ENCODE measurements at regions not wholly inside any gene's neighbourhood (a gene's known extent, or its start where the extent isn't known, plus 50 kb on each side); places are given as distances from the start of the nearest gene placed in this dataset.

DNA sequence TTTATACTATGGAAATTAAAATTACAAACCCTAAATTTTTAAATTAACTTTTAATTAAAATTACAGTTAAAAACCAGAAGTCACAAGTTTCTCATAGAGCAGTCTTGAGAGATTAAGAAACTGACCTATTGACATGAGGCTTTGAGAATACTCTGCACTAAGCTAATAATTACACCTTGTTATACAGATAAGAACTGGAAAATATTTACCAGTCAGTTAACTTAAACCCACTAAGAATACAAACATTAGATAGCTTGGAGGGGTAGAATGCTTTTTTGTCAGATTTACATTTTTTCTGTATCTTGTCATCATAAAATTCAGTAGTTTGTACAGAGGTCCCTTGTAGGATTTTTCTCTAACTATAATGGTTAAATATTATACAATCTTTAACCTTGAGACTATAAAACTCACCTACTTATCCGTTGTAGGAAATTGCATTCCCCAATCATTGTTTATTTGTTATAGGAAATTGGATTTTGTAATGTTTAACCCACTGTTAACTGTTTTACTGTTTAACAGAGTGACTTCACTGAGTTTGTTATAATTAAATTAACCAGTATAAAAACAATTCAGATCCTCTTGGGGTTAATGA, 219.7 kb upstream of the PKDCC start:
- no peak for DNase-seq

GRCh38 chr2:41829052-41829451, 218.8 kb upstream of the PKDCC start:
- DNase-seq: no peak

GRCh38 chr2:41830600-41830999, 217.2 kb upstream of the PKDCC start:
- DNase-seq: no peak

- no peak for DNase-seq
Observed at GRCh38 chr2:41832218-41832617, 215.6 kb upstream of the PKDCC start.

GRCh38 chr2:41835401-41835800, 212.4 kb upstream of the PKDCC start:
- DNase-seq: no peak

- no peak for DNase-seq
Observed at GRCh38 chr2:41836948-41837347, 210.9 kb upstream of the PKDCC start.

DNA sequence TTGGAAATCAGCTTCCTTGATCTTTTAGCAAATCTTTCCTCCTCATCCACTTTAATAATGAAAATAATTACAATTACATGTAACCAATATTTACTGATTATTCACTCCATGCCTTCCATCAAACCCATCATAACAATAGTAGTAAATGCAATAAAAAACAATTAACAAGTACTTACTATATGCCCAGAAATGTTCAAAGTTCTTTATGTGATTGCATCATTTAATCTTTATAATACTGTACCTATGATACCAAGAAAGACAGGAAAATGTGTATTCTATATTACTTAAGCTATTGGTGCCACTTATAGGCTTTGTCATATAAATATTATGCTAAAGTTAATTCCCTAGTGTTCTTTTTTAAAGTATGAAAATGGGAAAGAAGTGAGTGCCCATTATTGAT, 210.2 kb upstream of the PKDCC start:
- DNase-seq: no peak

DNA sequence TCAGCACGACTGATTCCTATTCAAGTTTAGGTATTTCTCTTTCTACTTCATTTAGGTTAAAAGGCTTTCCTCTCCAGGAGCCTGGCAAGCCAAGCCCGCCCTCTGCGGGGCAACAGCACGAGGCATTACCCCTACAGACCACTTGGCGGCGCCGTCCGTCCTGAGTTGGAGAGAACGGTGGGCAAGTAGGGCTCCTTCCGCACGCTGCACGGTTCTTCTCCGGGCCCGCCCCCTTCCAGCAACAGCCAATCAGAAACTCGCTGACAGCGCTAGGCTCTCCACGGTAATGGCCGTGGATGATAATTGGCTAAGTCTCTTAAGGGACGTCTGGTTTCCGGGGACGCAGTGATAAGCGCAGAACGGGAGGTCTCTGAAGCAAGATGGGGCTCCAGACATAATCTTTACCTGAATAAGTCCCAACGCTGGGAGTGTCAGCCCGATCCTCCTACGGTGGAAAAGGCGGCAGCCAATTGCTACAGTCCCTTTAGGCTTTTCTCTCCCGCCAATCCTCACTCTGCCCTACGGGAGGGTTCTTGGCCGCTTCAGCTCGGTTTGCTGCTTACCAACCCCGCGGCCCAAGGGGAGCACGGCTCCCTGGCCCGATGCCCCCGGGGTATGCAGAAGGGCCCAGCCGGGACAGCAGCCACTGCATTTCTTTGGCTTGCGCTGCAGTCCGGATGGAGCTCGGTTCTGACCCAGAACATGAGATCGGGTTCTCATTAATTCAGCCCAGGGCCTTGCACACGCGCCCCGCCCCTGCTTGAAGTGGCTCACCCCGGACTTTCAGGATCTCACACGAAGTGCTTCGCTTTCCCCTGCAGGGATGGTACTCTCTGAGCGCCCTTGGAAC, 206.9 kb upstream of the PKDCC start:
- DNase-seq: peak; percentile 93

- DNase-seq: no peak
Observed at GRCh38 chr2:41846962-41847361, 200.9 kb upstream of the PKDCC start.

- no peak for DNase-seq
Observed at GRCh38 chr2:41847744-41848441, 199.9 kb upstream of the PKDCC start.

DNA sequence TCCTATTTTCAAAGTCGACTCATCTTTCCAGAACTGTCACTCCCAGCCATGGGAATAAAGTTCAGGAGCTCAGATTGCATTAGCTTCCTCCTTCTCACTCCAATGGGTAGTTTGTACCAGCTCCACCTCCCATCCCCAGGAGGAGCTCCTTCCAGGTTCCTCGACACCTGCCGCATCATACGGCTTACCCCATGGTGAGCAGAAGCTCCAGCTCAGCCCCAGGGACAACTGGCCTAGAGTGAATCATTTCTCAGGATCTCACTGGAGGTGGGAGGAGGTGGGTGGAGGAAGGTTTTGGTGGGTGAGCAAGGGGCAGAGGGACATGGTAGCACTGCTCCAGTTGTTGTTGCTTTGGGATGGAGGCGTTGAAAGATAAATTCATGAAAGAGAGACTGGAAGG, 196.3 kb upstream of the PKDCC start:
- no peak for DNase-seq

- DNase-seq: no peak
Observed at GRCh38 chr2:41853427-41854191, 194.2 kb upstream of the PKDCC start.

DNA sequence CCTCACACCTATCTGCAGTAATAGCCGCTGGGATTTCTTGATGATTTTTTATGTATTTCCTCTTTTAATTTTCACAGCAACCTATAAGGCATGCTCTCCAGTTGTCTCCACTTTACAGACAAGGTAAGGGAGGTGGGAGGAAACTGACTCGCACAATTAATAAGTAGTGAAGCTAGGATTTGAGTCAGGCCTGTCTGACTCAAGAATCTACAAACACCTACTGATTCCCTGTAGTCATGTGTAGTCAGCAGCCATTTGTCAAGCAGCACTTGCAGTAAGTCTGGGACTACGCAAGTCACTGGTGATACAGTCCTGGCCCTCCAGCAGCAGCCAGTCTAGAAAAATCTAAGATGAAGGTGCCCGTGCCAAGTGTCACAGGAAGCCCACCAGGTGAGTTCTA, 193.6 kb upstream of the PKDCC start:
- no peak for DNase-seq

DNA sequence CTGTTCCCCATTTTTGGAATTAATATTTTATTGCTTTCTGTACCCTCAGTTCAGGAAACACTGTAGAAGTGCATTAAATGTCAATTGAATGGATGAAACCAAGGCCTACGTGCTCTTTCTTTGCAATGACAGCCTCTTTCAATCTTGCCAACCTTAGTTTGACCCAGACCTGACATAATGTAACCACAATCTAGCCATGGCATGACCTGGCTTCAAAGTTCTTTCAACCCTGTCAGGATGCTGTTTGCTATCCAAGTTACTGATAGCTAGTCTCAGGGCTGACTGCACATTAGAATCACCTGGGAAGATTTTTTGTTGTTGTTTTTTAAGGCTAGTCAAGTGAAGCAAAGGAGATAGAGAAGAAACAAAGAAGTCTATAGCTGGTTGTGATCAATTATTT, 190.9 kb upstream of the PKDCC start:
- DNase-seq: no peak

DNA sequence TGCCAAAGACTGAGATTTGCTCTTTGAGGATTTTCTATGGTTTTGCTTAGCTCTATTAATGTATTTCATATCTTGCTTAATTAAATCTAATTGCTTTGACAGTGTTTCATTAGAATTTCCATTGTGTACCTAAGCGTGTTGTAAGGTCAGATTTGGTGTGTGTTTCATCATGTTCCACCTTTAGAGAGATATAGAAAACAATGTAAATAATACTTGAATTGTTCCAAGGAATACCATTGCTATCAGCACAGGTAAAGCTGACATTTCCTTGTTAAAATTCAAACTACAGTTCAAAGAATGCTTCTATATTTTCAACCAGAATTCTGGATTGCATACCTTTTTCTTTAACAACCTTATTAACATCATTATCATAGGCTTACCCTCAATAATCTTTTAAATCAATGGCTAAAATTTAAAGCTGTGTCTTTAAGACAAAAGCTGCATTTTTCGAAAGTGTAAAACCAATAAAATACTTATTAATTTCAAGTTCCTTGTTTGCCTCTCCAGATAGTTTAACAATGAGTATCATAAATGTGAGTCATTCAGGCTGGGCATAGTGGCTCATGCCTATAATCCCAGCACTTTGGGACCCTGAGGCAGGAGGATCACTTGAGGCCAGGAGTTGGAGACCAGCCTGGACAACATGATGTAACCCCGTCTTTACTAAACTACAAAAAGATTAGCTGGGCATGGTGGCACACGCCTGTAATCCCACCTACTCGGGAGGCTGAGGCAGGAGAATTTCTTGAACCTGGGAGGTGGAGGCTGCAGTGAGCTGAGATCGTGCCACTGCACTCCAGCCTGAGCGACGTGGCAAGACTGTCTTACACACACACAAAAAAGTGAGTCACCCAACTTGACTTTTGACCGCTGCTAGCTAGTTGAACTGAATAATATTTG, 188.0 kb upstream of the PKDCC start:
- no peak for DNase-seq

GRCh38 chr2:41863062-41863461, 184.8 kb upstream of the PKDCC start:
- DNase-seq: no peak

GRCh38 chr2:41865263-41865662, 182.6 kb upstream of the PKDCC start:
- DNase-seq: no peak

DNA sequence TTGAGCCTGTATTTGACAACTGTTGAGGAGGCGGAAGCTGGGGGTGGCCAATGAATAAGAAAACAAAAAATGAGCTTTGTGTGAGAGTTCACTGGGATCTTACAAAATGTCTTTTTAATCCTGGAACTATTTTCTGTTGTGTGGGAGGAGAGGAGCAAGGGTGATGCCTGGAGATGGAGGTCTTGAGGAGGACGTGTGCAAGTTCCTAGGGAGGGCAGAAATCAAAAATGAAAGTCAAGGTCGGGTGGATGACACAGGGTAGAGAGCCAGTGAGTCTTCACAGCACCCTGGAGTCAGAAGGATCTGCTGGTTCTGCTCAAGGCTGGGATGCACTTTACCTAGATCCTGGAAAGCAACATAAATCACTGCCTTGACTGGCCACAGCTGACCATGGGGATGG, 180.3 kb upstream of the PKDCC start:
- no peak for DNase-seq

DNA sequence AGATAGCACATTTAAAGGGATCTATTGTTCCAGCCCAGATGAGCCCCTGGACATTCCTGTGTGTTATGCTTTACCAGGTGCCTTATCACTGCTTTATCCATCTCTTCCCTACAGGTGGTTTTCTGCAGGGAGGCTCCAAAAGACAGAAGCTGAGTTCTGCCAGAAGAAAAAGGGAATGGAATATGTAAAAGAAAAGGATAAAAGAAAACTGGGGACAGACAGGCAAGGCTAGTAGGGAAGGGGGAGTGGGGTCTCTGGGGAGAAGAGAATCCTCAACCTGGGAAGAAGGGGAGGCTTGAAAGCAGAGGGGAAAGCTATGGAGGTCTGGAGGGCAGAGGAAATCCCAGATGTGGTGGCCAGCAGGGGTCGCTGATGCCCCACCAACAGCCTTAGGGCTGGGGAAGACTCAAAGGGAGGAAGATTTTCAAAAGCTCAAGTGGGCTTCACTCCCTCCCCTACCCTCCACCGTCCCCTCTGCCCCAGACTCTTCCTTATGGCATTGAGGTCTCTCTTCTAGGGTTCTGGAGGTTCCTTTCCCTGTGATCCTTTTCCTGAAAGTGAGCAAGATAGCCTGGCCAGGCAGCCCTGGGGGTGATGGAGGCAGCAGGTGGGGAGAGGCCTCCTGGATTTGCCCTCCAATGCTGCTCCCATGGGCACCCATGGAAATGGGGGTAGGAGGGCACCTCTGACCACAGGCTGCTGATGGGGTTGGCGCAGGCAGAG, 178.1 kb upstream of the PKDCC start:
- DNase-seq: no peak

GRCh38 chr2:41870265-41870585, 177.6 kb upstream of the PKDCC start:
- no peak for DNase-seq

GRCh38 chr2:41871080-41871479, 176.7 kb upstream of the PKDCC start:
- DNase-seq: no peak

GRCh38 chr2:41872646-41873045, 175.2 kb upstream of the PKDCC start:
- no peak for DNase-seq
